HEK293 (cell line): ENCODE measurements at regions not wholly inside any gene's neighbourhood (a gene's known extent, or its start where the extent isn't known, plus 50 kb on each side); places are given as distances from the start of the nearest gene placed in this dataset.

ENCODE experiments used
- CTCF ChIP-seq: fragments of 450-650 bp; formaldehyde crosslinking; IDR thresholded peaks from 2 replicates; pipeline ENCODE4 v1.5.1; 2016; ENCODE audit warnings: missing biosample characterization, missing genetic modification characterization
- OVOL3 ChIP-seq: fragments of 450-650 bp; formaldehyde crosslinking; IDR thresholded peaks from 2 replicates; pipeline ENCODE4 v1.5.1; 2016; ENCODE audit warnings: missing biosample characterization, missing genetic modification characterization
- REST ChIP-seq: fragments of 450-650 bp; formaldehyde crosslinking; IDR thresholded peaks from 2 replicates; pipeline ENCODE4 v1.5.1; 2016; ENCODE audit warnings: missing biosample characterization, missing genetic modification characterization
- SCRT1 ChIP-seq: fragments of 450-650 bp; formaldehyde crosslinking; IDR thresholded peaks from 2 replicates; pipeline ENCODE4 v1.5.1; 2016; ENCODE audit warnings: missing biosample characterization, missing genetic modification characterization, borderline replicate concordance
- SP2 ChIP-seq: fragments of 450-650 bp; formaldehyde crosslinking; IDR thresholded peaks from 2 replicates; pipeline ENCODE4 v1.5.1; 2016; ENCODE audit warnings: missing biosample characterization, missing genetic modification characterization
- ZBTB7A ChIP-seq: fragments of 450-650 bp; formaldehyde crosslinking; IDR thresholded peaks from 2 replicates; pipeline ENCODE4 v1.5.1; 2016; ENCODE audit warnings: low read depth, missing biosample characterization, missing genetic modification characterization
- ZNF121 ChIP-seq: fragments of 450-650 bp; formaldehyde crosslinking; IDR thresholded peaks from 2 replicates; pipeline ENCODE4 v1.5.1; 2016; ENCODE audit warnings: missing biosample characterization, missing genetic modification characterization
- ZNF138 ChIP-seq: fragments of 450-650 bp; formaldehyde crosslinking; IDR thresholded peaks from 2 replicates; pipeline ENCODE4 v1.5.1; 2016; ENCODE audit warnings: missing biosample characterization, missing genetic modification characterization, borderline replicate concordance
- ZNF148 ChIP-seq: fragments of 450-650 bp; formaldehyde crosslinking; IDR thresholded peaks from 2 replicates; pipeline ENCODE4 v1.5.0; 2017; ENCODE audit warnings: missing biosample characterization, missing genetic modification characterization, borderline replicate concordance
- ZNF302 ChIP-seq: fragments of 450-650 bp; formaldehyde crosslinking; IDR thresholded peaks from 2 replicates; pipeline ENCODE4 v1.5.1; 2016; ENCODE audit warnings: missing biosample characterization, missing genetic modification characterization, low read depth
- ZNF362 ChIP-seq: fragments of 450-650 bp; formaldehyde crosslinking; IDR thresholded peaks from 2 replicates; pipeline ENCODE4 v1.5.1; 2016; ENCODE audit warnings: missing biosample characterization, missing genetic modification characterization
- ZNF529 ChIP-seq: fragments of 450-650 bp; formaldehyde crosslinking; IDR thresholded peaks from 2 replicates; pipeline ENCODE4 v1.5.1; 2017; ENCODE audit warnings: missing genetic modification characterization, missing biosample characterization; ENCODE audit not compliant: insufficient replicate concordance
- ZNF837 ChIP-seq: fragments of 450-650 bp; formaldehyde crosslinking; IDR thresholded peaks from 2 replicates; pipeline ENCODE4 v1.5.1; 2016; ENCODE audit warnings: missing biosample characterization, missing genetic modification characterization
- ZXDB ChIP-seq: fragments of 450-650 bp; formaldehyde crosslinking; IDR thresholded peaks from 2 replicates; pipeline ENCODE4 v1.5.1; 2016; ENCODE audit warnings: missing biosample characterization, missing genetic modification characterization

- TF ChIP-seq ZNF121 (tag by site-specific recombination) (no peak), ZNF529 (tag by site-specific recombination) (no peak), ZNF138 (no peak), ZNF837 (tag by site-specific recombination) (no peak), ZNF362 (tag by site-specific recombination) (no peak), CTCF (tag by site-specific recombination) (no peak), ZBTB7A (tag by site-specific recombination) (no peak), ZNF302 (no peak), ZXDB (tag by site-specific recombination) (no peak), SCRT1 (no peak), ZNF148 (tag by site-specific recombination) (no peak), REST (tag by site-specific recombination) (no peak), OVOL3 (tag by site-specific recombination) (no peak), SP2 (no peak)
These were observed 555.2 kb downstream of the STK39 start for GRCh38 chr2:167692191-167692590.
